ENCODE measurements at regions not wholly inside any gene's neighbourhood (a gene's known extent, or its start where the extent isn't known, plus 50 kb on each side); places are given as distances from the start of the nearest gene placed in this dataset.
"Not testable (repeated sequence)": the region's sequence is repeated elsewhere in the genome, so short reads cannot be mapped to it uniquely, and the experiment has no call there.

- DNase-seq (ENCODE audit: low read depth), result no peak
These were observed 833.6 kb downstream of the FLRT2 start for GRCh38 chr14:86363576-86363975.

GRCh38 chr14:86363047-86363446 lies 833.1 kb downstream of the FLRT2 start:
- DNase-seq (ENCODE audit: low read depth), result no peak

- DNase-seq (ENCODE audit: low read depth), result no peak
These were observed 827.9 kb downstream of the FLRT2 start for GRCh38 chr14:86357876-86358275.

- no peak for DNase-seq (ENCODE audit: low read depth)
These were observed 827.2 kb downstream of the FLRT2 start for GRCh38 chr14:86357119-86357518.

- DNase-seq (ENCODE audit: low read depth), result no peak
These were observed 817.0 kb downstream of the FLRT2 start for GRCh38 chr14:86346818-86347384.

- no peak for DNase-seq (ENCODE audit: low read depth)
These were observed 804.4 kb downstream of the FLRT2 start for GRCh38 chr14:86334355-86334754.

- no peak for DNase-seq (ENCODE audit: low read depth)
These were observed 803.5 kb downstream of the FLRT2 start for GRCh38 chr14:86333493-86333892.

- no peak for DNase-seq (ENCODE audit: low read depth)
These were observed 801.4 kb downstream of the FLRT2 start for GRCh38 chr14:86331341-86331740.

- no peak for DNase-seq (ENCODE audit: low read depth)
These were observed 791.2 kb downstream of the FLRT2 start for GRCh38 chr14:86321151-86321550.

GRCh38 chr14:86312154-86312665 lies 782.3 kb downstream of the FLRT2 start:
- not testable (repeated sequence) for DNase-seq (ENCODE audit: low read depth)

GRCh38 chr14:86311151-86311550 lies 781.2 kb downstream of the FLRT2 start:
- DNase-seq (ENCODE audit: low read depth), result no peak

- DNase-seq (ENCODE audit: low read depth), result no peak
These were observed 780.7 kb downstream of the FLRT2 start for GRCh38 chr14:86310611-86311010.

- DNase-seq (ENCODE audit: low read depth), result no peak
These were observed 780.2 kb downstream of the FLRT2 start for GRCh38 chr14:86310148-86310547.

- DNase-seq (ENCODE audit: low read depth), result no peak
These were observed 775.1 kb downstream of the FLRT2 start for GRCh38 chr14:86305058-86305457.

GRCh38 chr14:86299994-86300393 lies 770.0 kb downstream of the FLRT2 start:
- DNase-seq (ENCODE audit: low read depth), result no peak

- DNase-seq (ENCODE audit: low read depth), result no peak
These were observed 766.2 kb downstream of the FLRT2 start for GRCh38 chr14:86296173-86296572.

GRCh38 chr14:86288336-86288735 lies 758.4 kb downstream of the FLRT2 start:
- DNase-seq (ENCODE audit: low read depth), result no peak

GRCh38 chr14:86279405-86279804 lies 749.5 kb downstream of the FLRT2 start:
- no peak for DNase-seq (ENCODE audit: low read depth)

GRCh38 chr14:86257973-86258372 lies 728.0 kb downstream of the FLRT2 start:
- no peak for DNase-seq (ENCODE audit: low read depth)

GRCh38 chr14:86243158-86243557 lies 713.2 kb downstream of the FLRT2 start:
- DNase-seq (ENCODE audit: low read depth), result no peak

GRCh38 chr14:86237733-86238132 lies 707.8 kb downstream of the FLRT2 start:
- no peak for DNase-seq (ENCODE audit: low read depth)

- DNase-seq (ENCODE audit: low read depth), result no peak
These were observed 691.8 kb downstream of the FLRT2 start for GRCh38 chr14:86221755-86222154.

GRCh38 chr14:86221000-86221399 lies 691.1 kb downstream of the FLRT2 start:
- no peak for DNase-seq (ENCODE audit: low read depth)

GRCh38 chr14:86217523-86217922 lies 687.6 kb downstream of the FLRT2 start:
- no peak for DNase-seq (ENCODE audit: low read depth)

All from T-helper 22 cell (primary cell).